NCI-H1417 treated with DMSO at 0.1 percent for 48 hours (cell line): ENCODE measurements at regions not wholly inside any gene's neighbourhood (a gene's known extent, or its start where the extent isn't known, plus 50 kb on each side); places are given as distances from the start of the nearest gene placed in this dataset.

ENCODE experiments used
- DNase-seq: peaks from one replicate; lab custom pipeline; 2025; lab: John Stamatoyannopoulos, UW

DNA sequence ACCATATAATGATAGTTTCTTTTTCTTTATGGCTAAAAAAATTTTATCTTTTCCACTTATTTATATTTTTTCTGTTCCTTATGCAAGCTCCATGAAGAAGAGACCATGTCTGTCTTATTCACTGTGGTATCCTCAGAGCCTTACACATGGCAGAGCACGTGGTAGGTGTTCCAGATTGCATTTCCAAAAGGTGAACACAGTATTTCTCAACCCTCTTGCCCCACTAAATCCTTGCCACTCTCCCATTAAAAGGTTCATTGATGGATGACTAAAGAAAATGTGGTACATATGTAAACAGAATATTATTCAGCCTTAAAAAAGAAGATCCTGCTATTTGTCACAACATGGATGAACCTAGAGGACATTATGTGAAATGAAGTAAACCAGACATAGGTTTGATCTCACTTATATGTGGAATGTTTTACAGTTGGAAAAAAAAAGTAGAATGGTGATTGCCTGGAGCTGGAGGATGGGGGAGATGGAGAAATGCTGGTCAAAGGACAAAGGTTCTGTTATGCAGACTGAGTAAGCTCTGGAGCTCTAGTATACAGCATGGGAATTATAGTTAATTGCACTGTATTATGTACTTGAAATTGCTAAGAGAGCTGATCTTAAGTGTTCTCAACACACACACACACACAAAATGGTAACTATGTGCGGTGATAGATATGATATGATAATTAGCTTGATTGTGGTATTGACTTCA lies 266.7 kb downstream of the CNTN3 start:
- DNase-seq: no peak

DNA sequence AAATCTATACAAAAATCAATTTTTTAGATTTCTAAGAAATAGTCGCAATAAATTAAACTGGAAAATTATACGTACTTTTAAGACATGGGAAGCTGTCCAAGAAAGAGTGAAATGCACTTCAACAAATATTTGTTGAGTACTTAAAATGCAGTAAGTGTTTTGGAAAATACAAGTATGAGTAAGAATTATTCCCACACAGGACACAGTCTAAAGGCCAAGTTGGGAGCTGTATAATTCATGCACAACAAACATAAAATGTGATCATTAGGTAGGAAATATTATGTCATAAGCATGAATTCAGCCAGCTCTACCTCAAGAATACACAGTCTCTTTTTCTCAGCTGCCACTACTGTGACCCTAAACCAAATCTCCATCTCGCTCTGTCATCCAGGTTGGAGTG lies 267.6 kb downstream of the CNTN3 start:
- no peak for DNase-seq

DNA sequence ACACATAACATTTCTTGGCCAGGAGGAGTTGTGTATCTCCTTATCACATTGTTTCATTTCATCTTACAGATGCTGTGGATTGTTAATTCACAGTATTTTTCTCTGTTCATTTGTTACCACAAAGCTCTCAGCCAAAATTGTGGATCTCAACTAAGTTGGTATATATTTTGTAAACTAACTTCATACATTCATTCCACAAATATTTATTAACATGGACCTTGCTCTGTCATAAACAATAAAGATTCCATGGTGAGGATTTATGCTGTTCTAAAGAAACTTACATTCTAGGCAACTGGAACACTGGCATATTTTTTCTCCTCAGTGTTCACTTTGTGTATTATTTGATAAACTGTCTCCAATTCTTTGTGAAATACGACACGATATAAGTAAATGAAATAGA lies 268.8 kb downstream of the CNTN3 start:
- no peak for DNase-seq

DNA sequence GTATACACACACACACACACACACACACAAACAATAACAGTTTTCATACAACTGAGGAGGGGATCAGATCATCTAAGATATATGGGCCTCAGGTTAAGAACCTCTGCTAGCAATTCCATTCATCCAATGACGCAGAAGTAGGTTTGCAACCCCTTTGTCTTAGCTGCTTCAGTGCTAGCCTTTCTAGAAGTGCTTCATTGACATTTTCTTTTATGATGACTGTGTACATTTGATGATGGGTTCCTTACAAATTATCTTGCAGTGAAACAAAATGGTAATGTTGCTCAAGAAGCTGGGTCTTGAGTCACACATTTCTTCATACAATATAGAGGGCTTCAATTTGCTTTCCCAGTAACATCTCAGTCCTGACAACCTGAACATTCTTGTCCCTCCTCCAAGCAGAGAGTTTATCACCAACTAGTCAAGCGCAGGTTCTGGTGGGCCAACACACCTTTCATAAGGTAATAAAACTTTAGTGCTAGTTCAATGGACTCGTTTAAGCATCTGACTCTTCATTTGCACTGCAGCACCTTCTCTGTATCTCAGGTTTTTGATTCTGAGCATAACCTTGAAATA lies 269.5 kb downstream of the CNTN3 start:
- DNase-seq: no peak

DNA sequence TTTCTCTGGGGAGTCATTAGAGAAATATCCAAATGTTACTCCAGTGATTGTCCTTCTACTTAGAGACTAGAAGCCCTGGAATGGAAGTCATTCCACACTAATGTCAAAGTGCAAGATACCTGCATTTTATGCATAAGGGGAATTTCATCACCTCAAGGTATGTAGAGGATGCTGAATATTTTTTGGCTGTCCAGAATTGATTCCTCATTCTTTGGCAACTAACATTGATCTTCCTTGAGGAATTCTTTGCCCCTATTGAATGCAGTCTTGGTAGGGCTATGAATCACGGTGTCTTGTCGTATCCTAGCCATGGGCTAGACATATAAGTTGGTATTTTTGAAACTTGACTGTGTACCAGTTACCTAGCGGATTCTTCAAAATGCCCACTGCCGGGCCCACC lies 271.1 kb downstream of the CNTN3 start:
- DNase-seq: no peak

DNA sequence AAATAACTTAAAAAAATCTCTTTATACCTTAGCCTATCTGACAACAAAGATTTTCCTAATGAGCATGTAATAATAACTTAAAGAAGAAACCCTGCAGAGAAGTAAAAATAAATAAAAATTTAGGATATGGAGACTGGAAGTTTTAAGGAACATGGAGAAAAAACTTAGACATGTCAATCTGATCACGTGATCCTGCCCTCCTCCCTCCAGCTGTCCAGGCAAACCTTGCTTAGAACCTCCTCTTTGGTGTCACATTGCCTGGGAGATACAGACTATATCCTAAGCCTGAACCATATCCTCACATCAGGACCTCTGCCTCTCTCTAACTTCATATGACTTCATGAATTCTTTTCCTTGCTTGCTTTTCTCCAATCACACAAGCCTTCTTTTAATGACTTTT lies 275.5 kb downstream of the CNTN3 start:
- no peak for DNase-seq

DNA sequence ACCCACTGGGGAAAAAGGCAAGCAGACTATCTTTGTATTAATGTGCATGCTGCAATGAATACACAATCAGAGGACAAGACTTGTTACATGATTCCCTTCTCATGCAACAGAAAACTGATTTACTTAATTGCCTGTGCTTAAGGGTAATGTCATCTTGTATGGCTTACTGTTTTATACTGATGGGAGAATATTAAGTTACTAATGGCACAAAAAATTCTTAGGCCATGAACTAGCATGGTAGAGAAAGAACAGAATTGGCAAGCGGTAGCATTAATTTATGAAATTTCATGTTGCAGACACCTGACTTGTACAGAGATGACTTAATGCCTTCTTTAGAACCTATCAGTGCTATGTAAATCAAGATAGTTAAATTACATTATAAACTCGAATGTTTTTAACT lies 282.3 kb downstream of the CNTN3 start:
- no peak for DNase-seq

- no peak for DNase-seq
Observed at GRCh38 chr3:74331711-74332110, 282.7 kb downstream of the CNTN3 start.

DNA sequence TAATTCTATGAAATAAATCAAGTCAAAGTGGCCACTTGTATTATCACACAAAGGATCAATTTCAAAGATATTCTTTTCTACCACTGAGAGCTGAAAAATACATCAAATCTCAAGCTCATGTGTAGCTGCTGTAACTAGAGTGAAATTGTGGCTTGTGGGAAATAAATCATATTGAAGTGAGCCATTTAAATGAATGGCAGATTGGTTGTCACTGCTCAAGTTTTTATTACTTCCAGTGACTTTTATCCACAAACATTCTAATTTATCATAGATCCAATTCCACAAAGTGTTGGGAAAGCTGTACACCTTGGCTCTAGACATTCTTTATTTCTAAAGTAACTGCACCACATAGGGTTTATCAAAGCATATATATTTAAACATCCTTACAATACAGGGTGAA lies 285.4 kb downstream of the CNTN3 start:
- no peak for DNase-seq

- no peak for DNase-seq
Observed at GRCh38 chr3:74328435-74328834, 286.0 kb downstream of the CNTN3 start.

DNA sequence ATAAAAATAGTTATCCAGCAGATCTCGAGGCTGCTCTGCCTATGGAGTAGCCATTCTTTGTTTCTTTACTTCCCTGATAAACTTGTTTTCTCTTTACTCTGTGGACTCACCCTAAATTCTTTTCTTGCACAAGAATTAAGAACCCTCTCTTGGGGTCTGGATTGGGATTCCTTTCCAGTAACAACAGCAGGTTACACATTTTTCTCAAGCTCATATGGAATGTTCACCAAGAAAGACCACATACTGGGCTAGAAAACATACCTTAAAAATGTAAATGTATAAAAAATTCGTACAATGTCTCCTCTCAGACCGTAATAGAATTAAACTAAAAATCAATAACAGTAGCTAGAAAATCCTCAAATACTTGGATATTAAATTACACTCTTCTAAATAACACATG lies 299.2 kb downstream of the CNTN3 start:
- DNase-seq: no peak

- DNase-seq: no peak
Observed at GRCh38 chr3:74314696-74315095, 299.8 kb downstream of the CNTN3 start.

GRCh38 chr3:74309716-74310115 lies 304.7 kb downstream of the CNTN3 start:
- DNase-seq: no peak

GRCh38 chr3:74304424-74304823 lies 310.0 kb downstream of the CNTN3 start:
- DNase-seq: no peak

DNA sequence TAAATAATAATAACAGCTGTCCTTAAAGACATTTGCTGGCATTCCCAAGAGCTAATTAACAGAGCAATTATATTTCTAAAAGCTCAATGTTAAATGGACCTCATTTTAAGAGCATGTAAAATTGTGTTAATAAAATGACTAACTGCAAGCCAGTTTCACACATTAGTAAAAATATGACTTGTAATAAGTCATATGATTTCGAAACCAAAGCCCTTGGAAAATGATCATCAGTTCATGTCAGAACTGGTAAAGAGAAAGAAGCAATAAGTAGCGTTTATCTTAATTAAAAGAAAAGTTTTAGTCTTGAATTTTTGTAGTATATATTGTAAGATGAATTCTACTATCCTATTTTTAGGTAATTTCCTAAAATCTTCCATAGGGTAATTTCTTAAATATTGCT lies 310.7 kb downstream of the CNTN3 start:
- no peak for DNase-seq

DNA sequence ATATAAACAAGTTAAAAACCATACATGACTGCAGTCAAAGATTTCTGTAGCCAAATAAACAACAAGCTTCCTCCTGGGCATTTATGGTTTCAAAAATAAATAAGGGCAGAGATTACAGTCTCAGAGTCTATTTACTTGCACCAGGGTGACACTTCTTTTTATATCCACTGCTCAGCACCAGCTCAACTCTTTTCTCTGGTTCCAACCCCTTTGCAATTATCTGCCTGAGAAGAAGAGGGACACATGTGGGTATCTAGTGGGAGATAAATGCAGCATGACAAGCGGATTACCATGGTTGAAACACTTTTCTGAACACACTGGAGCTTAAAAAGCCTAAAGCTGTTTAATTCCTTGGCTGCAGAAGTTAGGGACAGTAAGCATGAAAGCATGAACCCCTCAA lies 311.5 kb downstream of the CNTN3 start:
- DNase-seq: no peak

- no peak for DNase-seq
Observed at GRCh38 chr3:74302281-74302680, 312.2 kb downstream of the CNTN3 start.

GRCh38 chr3:74301056-74301455 lies 313.4 kb downstream of the CNTN3 start:
- peak; percentile 58 for DNase-seq

GRCh38 chr3:74295479-74295878 lies 319.0 kb downstream of the CNTN3 start:
- no peak for DNase-seq

DNA sequence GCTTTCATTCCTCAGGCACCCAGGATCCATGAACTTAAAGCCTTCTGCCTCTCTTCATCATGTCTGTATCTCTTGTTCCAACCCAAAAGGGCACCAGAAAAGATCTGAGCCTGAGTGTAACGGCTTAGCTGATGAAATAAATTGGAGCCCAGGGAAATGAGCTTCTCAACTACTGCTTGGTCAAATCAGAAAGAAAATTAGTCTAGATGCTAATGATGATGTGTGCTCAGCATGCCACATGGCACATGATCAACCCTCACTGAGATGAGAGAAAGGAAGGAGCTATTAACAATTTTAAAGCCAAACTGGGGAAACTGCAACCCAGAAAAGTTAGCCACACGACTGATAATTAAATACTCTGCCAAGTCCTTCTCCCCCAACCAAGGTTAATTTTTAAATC lies 325.7 kb downstream of the CNTN3 start:
- no peak for DNase-seq

GRCh38 chr3:74287557-74287956 lies 326.9 kb downstream of the CNTN3 start:
- no peak for DNase-seq

DNA sequence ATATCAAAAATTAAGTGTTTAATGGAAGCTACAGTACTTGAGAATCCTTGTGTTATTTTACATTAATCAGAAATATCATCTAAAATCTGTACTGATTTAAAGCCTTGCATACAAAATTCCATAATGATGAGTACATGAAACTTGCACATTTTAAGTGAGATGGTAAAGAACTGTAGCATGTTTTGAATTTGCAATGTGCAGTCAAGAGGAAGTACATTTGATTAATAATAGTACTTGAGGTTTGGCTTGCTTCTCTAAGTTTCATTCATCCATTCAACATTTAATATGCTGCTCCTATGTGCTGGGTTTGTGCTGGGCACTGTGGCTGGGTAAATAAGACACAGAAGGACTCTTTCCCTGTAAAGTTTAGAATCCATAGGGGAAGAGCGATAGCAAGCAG lies 332.3 kb downstream of the CNTN3 start:
- no peak for DNase-seq

- no peak for DNase-seq
Observed at GRCh38 chr3:74281705-74282104, 332.8 kb downstream of the CNTN3 start.
